ENCODE measurements at regions not wholly inside any gene's neighbourhood (a gene's known extent, or its start where the extent isn't known, plus 50 kb on each side); places are given as distances from the start of the nearest gene placed in this dataset.

GRCh38 chr3:162196964-162197363 is 700.4 kb downstream of the OTOL1 start:
- H3K4me1 Mint-ChIP-seq (ENCODE audit: low read depth, unreplicated experiment), result no peaks in the 10 kb centered on the region

GRCh38 chr3:162200836-162201235 is 704.2 kb downstream of the OTOL1 start:
- TF ChIP-seq, protein P1, sequence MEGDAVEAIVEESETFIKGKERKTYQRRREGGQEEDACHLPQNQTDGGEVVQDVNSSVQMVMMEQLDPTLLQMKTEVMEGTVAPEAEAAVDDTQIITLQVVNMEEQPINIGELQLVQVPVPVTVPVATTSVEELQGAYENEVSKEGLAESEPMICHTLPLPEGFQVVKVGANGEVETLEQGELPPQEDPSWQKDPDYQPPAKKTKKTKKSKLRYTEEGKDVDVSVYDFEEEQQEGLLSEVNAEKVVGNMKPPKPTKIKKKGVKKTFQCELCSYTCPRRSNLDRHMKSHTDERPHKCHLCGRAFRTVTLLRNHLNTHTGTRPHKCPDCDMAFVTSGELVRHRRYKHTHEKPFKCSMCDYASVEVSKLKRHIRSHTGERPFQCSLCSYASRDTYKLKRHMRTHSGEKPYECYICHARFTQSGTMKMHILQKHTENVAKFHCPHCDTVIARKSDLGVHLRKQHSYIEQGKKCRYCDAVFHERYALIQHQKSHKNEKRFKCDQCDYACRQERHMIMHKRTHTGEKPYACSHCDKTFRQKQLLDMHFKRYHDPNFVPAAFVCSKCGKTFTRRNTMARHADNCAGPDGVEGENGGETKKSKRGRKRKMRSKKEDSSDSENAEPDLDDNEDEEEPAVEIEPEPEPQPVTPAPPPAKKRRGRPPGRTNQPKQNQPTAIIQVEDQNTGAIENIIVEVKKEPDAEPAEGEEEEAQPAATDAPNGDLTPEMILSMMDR (IDR thresholded peaks at IDR 0.05; ENCODE audit: insufficient read depth in 1 of 2, low read depth in 1 of 2, low read length in 1 of 2, severe bottlenecking in 1 of 2, unreplicated experiment in 1 of 2), result no peak

More at GRCh38 chr3:162196964-162197363, 700.4 kb downstream of the OTOL1 start:
- Histone ChIP-seq H3K36me3 (ENCODE audit: control insufficient read depth, insufficient read depth, low read length) (no peaks in the 10 kb centered on the region), H3K9me3 (no peaks in the 10 kb centered on the region), H3K4me3 (ENCODE audit: low read depth, low read length) (no peak overlapping the region), H3K4me1 (no peaks in the 10 kb centered on the region), H3K27me3 (replicated peaks; ENCODE audit: control insufficient read depth, insufficient read depth, low read length) (no peaks in the 10 kb centered on the region)
- Mint-ChIP-seq H3K9me3 (ENCODE audit: unreplicated experiment) (no peaks in the 10 kb centered on the region), H3K27ac (ENCODE audit: unreplicated experiment) (no peak overlapping the region), H3K36me3 (ENCODE audit: insufficient read depth, unreplicated experiment) (no peaks in the 10 kb centered on the region), H3K27me3 (ENCODE audit: insufficient read depth, unreplicated experiment) (no peaks in the 10 kb centered on the region), H3K4me3 (ENCODE audit: unreplicated experiment) (no peak overlapping the region)
- TF ChIP-seq, protein P1 (IDR thresholded peaks at IDR 0.05; ENCODE audit: insufficient read depth in 1 of 2, low read depth in 1 of 2, low read length in 1 of 2, severe bottlenecking in 1 of 2, unreplicated experiment in 1 of 2), result no peak
- CTCF ChIA-PET, result no interaction called here
- POLR2A ChIA-PET, result no interaction called here
- no peak for DNase-seq
- no TSS peak for BruUV-seq (replicated peaks)
- intact Hi-C loops (cut with micrococcal nuclease; ENCODE audit: unreplicated experiment), result no loop called here

DNA sequence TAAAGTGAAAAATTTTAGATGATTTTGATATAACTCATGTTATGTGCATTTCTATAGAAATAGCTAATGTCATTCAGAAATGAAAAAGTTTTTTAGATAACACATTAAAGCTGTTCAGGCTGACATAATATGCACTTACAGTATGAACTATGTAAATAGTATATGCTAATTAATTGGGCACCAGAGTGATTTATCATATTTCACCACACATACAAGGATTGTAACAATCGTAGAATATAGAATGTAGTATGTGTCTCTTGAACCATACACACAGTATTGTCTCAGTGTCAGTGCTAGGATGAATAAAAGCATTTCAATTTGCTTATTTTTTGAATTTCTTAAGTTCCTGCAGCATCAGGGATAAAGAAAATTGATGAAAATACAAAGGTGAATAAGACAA is 710.0 kb downstream of the OTOL1 start:
- H3K27me3 ChIP-seq (replicated peaks; ENCODE audit: control insufficient read depth, insufficient read depth, low read length), result no peaks in the 10 kb centered on the region
- DNase-seq, result no peak
- intact Hi-C loops (cut with micrococcal nuclease; ENCODE audit: unreplicated experiment), result no loop called here
- Mint-ChIP-seq H3K9me3 (ENCODE audit: unreplicated experiment) (no peaks in the 10 kb centered on the region), H3K36me3 (ENCODE audit: insufficient read depth, unreplicated experiment) (no peaks in the 10 kb centered on the region), H3K27me3 (ENCODE audit: insufficient read depth, unreplicated experiment) (no peaks in the 10 kb centered on the region), H3K4me1 (ENCODE audit: low read depth, unreplicated experiment) (no peaks in the 10 kb centered on the region), H3K27ac (ENCODE audit: unreplicated experiment) (no peak overlapping the region), H3K4me3 (ENCODE audit: unreplicated experiment) (no peak overlapping the region)
- ChIA-PET CTCF (no interaction called here), POLR2A (no interaction called here)
- no peaks in the 10 kb centered on the region for H3K36me3 ChIP-seq (ENCODE audit: control insufficient read depth, insufficient read depth, low read length)
- no peaks in the 10 kb centered on the region for H3K4me1 ChIP-seq
- TF ChIP-seq, protein P1 (IDR thresholded peaks at IDR 0.05; ENCODE audit: insufficient read depth in 1 of 2, low read depth in 1 of 2, low read length in 1 of 2, severe bottlenecking in 1 of 2, unreplicated experiment in 1 of 2), result no peak
- no TSS peak for BruUV-seq (replicated peaks)
- H3K9me3 ChIP-seq, result no peaks in the 10 kb centered on the region
- H3K4me3 ChIP-seq (ENCODE audit: low read depth, low read length), result no peak overlapping the region

More at GRCh38 chr3:162200836-162201235, 704.2 kb downstream of the OTOL1 start:
- H3K4me3 Mint-ChIP-seq (ENCODE audit: unreplicated experiment), result no peak overlapping the region
- H3K36me3 Mint-ChIP-seq (ENCODE audit: insufficient read depth, unreplicated experiment), result no peaks in the 10 kb centered on the region
- Histone ChIP-seq H3K27me3 (replicated peaks; ENCODE audit: control insufficient read depth, insufficient read depth, low read length) (no peaks in the 10 kb centered on the region), H3K4me3 (ENCODE audit: low read depth, low read length) (no peak overlapping the region), H3K36me3 (ENCODE audit: control insufficient read depth, insufficient read depth, low read length) (no peaks in the 10 kb centered on the region), H3K4me1 (no peaks in the 10 kb centered on the region), H3K9me3 (no peaks in the 10 kb centered on the region)
- no peak overlapping the region for H3K27ac Mint-ChIP-seq (ENCODE audit: unreplicated experiment)
- DNase-seq, result no peak
- intact Hi-C loops (cut with micrococcal nuclease; ENCODE audit: unreplicated experiment), result no loop called here
- H3K4me1 Mint-ChIP-seq (ENCODE audit: low read depth, unreplicated experiment), result no peaks in the 10 kb centered on the region
- BruUV-seq (replicated peaks), result no TSS peak
- POLR2A ChIA-PET, result no interaction called here
- H3K9me3 Mint-ChIP-seq (ENCODE audit: unreplicated experiment), result no peaks in the 10 kb centered on the region
- CTCF ChIA-PET, result no interaction called here
- no peaks in the 10 kb centered on the region for H3K27me3 Mint-ChIP-seq (ENCODE audit: insufficient read depth, unreplicated experiment)
